SIG-M5 treated with dmso at 0.1 percent for 504 hours (cell line): ENCODE measurements at regions not wholly inside any gene's neighbourhood (a gene's known extent, or its start where the extent isn't known, plus 50 kb on each side); places are given as distances from the start of the nearest gene placed in this dataset.

Source experiments
- DNase-seq: peaks from one replicate; lab custom pipeline; 2025; ENCODE audit not compliant: unreplicated experiment; lab: John Stamatoyannopoulos, UW

- no peak for DNase-seq
These were observed 260.0 kb downstream of the NR2F1-AS1 start for GRCh38 chr5:93320920-93321445.

- no peak for DNase-seq
These were observed 267.3 kb downstream of the NR2F1-AS1 start for GRCh38 chr5:93313672-93314071.

GRCh38 chr5:93311881-93312280 lies 269.1 kb downstream of the NR2F1-AS1 start:
- DNase-seq, result no peak

- no peak for DNase-seq
These were observed 273.5 kb downstream of the NR2F1-AS1 start for GRCh38 chr5:93307557-93307956.

- DNase-seq, result no peak
These were observed 275.0 kb downstream of the NR2F1-AS1 start for GRCh38 chr5:93305984-93306383.

GRCh38 chr5:93304456-93305250 lies 276.4 kb downstream of the NR2F1-AS1 start:
- DNase-seq, result no peak

GRCh38 chr5:93303291-93303691 lies 277.7 kb downstream of the NR2F1-AS1 start:
- no peak for DNase-seq

- no peak for DNase-seq
These were observed 278.3 kb downstream of the NR2F1-AS1 start for GRCh38 chr5:93302711-93303110.

- no peak for DNase-seq
These were observed 280.1 kb downstream of the NR2F1-AS1 start for GRCh38 chr5:93300945-93301344.

- no peak for DNase-seq
These were observed 280.6 kb downstream of the NR2F1-AS1 start for GRCh38 chr5:93300309-93300923.

GRCh38 chr5:93299681-93300308 lies 281.2 kb downstream of the NR2F1-AS1 start:
- no peak for DNase-seq

- no peak for DNase-seq
These were observed 283.9 kb downstream of the NR2F1-AS1 start for GRCh38 chr5:93297116-93297515.

- no peak for DNase-seq
These were observed 284.7 kb downstream of the NR2F1-AS1 start for GRCh38 chr5:93296338-93296737.

GRCh38 chr5:93294996-93295395 lies 286.0 kb downstream of the NR2F1-AS1 start:
- DNase-seq, result no peak

GRCh38 chr5:93294199-93294598 lies 286.8 kb downstream of the NR2F1-AS1 start:
- no peak for DNase-seq

GRCh38 chr5:93289942-93290341 lies 291.1 kb downstream of the NR2F1-AS1 start:
- DNase-seq, result no peak

- no peak for DNase-seq
These were observed 295.6 kb downstream of the NR2F1-AS1 start for GRCh38 chr5:93285461-93285860.

- no peak for DNase-seq
These were observed 298.8 kb downstream of the NR2F1-AS1 start for GRCh38 chr5:93281980-93282772.

- DNase-seq, result no peak
These were observed 300.5 kb downstream of the NR2F1-AS1 start for GRCh38 chr5:93280518-93280917.

- no peak for DNase-seq
These were observed 301.6 kb downstream of the NR2F1-AS1 start for GRCh38 chr5:93279296-93279963.

GRCh38 chr5:93278896-93279295 lies 302.1 kb downstream of the NR2F1-AS1 start:
- DNase-seq, result no peak
